GM23338 (cell line): ENCODE measurements at regions not wholly inside any gene's neighbourhood (a gene's known extent, or its start where the extent isn't known, plus 50 kb on each side); places are given as distances from the start of the nearest gene placed in this dataset.
"Not testable (repeated sequence)": the region's sequence is repeated elsewhere in the genome, so short reads cannot be mapped to it uniquely, and the experiment has no call there.

Source experiments
- ATAC-seq: fragments of 200-7000 bp; cut with Tn5 transposase; 3 replicates; pipeline ENCODE4 v1.9.1; 2020
- DNase-seq: peaks from one replicate; pipeline ENCODE4 v3.0.0-alpha.2; 2015; ENCODE audit warnings: low spot score
- H2AFZ ChIP-seq: fragments of 200-600 bp; sonication (generic); 2 replicates; pipeline ENCODE4 v1.8.0; 2016; ENCODE audit warnings: antibody characterized with exemption, mild to moderate bottlenecking, moderate library complexity
- H3F3A ChIP-seq: fragments of 200-600 bp; sonication (generic); replicated peaks from 2 replicates; pipeline ENCODE4 v1.8.0; 2017; ENCODE audit warnings: antibody characterized with exemption, mixed run types, low read depth
- H3K27ac ChIP-seq: fragments of 200-600 bp; sonication (generic); 2 replicates; pipeline ENCODE4 v1.6.1; 2016; ENCODE audit warnings: low read depth
- H3K27me3 ChIP-seq: fragments of 200-600 bp; sonication (generic); 2 replicates; pipeline ENCODE4 v1.8.0; 2016; ENCODE audit warnings: mild to moderate bottlenecking, mixed run types, moderate library complexity; ENCODE audit not compliant: insufficient read depth
- H3K36me3 ChIP-seq: fragments of 200-600 bp; sonication (generic); 2 replicates; pipeline ENCODE4 v1.8.0; 2016; ENCODE audit warnings: mild to moderate bottlenecking; ENCODE audit not compliant: insufficient read depth
- H3K4me1 ChIP-seq: fragments of 200-600 bp; sonication (generic); 2 replicates; pipeline ENCODE4 v1.8.0; 2016; ENCODE audit warnings: mild to moderate bottlenecking, moderate library complexity; ENCODE audit not compliant: insufficient read depth
- H3K4me2 ChIP-seq: fragments of 200-600 bp; sonication (generic); 2 replicates; pipeline ENCODE4 v1.7.1; 2017; ENCODE audit warnings: mixed run types
- H3K4me3 ChIP-seq: fragments of 200-600 bp; sonication (generic); 2 replicates; pipeline ENCODE4 v1.6.1; 2016; ENCODE audit warnings: mixed run types
- H3K79me2 ChIP-seq: fragments of 200-600 bp; sonication (generic); replicated peaks from 2 replicates; pipeline ENCODE4 v1.8.0; 2017; ENCODE audit warnings: mild to moderate bottlenecking; ENCODE audit not compliant: insufficient read depth
- H3K9me2 ChIP-seq: fragments of 200-600 bp; sonication (generic); 2 replicates; pipeline ENCODE4 v1.8.0; 2017; ENCODE audit not compliant: insufficient read depth
- H4K20me1 ChIP-seq: fragments of 200-600 bp; sonication (generic); replicated peaks from 2 replicates; pipeline ENCODE4 v1.8.0; 2017; ENCODE audit warnings: mild to moderate bottlenecking; ENCODE audit not compliant: insufficient read depth
- H3K27ac Mint-ChIP-seq: 2 replicates; pipeline ENCODE4 v1.8.0; 2020; ENCODE audit warnings: inconsistent platforms, mild to moderate bottlenecking, moderate library complexity, mixed read lengths
- H3K27me3 Mint-ChIP-seq: 3 replicates; pipeline ENCODE4 v1.8.0; 2022; ENCODE audit warnings: low read depth, mild to moderate bottlenecking, moderate library complexity, mixed read lengths, inconsistent platforms; ENCODE audit not compliant: insufficient read depth, poor library complexity
- H3K36me3 Mint-ChIP-seq: 3 replicates; pipeline ENCODE4 v1.8.0; 2021; ENCODE audit warnings: low read depth, mild to moderate bottlenecking, inconsistent platforms, moderate library complexity, mixed read lengths
- H3K4me1 Mint-ChIP-seq: 3 replicates; pipeline ENCODE4 v1.8.0; 2020; ENCODE audit warnings: mild to moderate bottlenecking, inconsistent platforms, mixed read lengths
- H3K4me3 Mint-ChIP-seq: 3 replicates; pipeline ENCODE4 v1.8.0; 2021; ENCODE audit warnings: moderate library complexity, mild to moderate bottlenecking, inconsistent platforms, mixed read lengths
- H3K9me3 Mint-ChIP-seq: 3 replicates; pipeline ENCODE4 v1.8.0; 2020; ENCODE audit warnings: moderate library complexity, mild to moderate bottlenecking, inconsistent platforms, mixed read lengths
- CREB1 ChIP-seq: fragments of 250-450 bp; sonication (Bioruptor Pico); IDR thresholded peaks from 2 replicates; pipeline ENCODE4 v1.5.0; 2020; ENCODE audit warnings: low read depth, mild to moderate bottlenecking, moderate library complexity
- EZH2 ChIP-seq: fragments of 200-600 bp; sonication (generic); IDR thresholded peaks from one replicate; pipeline ENCODE4 v1.8.0; 2017; ENCODE audit warnings: antibody characterized with exemption, mild to moderate bottlenecking, low read depth; ENCODE audit not compliant: unreplicated experiment
- EZH2phosphoT487 ChIP-seq: fragments of 200-600 bp; sonication (generic); IDR thresholded peaks from one replicate; pipeline ENCODE4 v1.8.1; 2018; ENCODE audit warnings: antibody characterized with exemption; ENCODE audit not compliant: unreplicated experiment
- JUNB ChIP-seq: IDR thresholded peaks from one replicate; pipeline ENCODE4 v1.6.1; 2016; ENCODE audit warnings: antibody characterized with exemption; ENCODE audit not compliant: unreplicated experiment
- NANOG ChIP-seq: IDR thresholded peaks from 2 replicates; pipeline ENCODE4 v1.6.1; 2016; ENCODE audit warnings: antibody characterized with exemption, borderline replicate concordance
- POLR2AphosphoS5 ChIP-seq: IDR thresholded peaks from 2 replicates; pipeline ENCODE4 v1.6.1; 2016; ENCODE audit warnings: antibody characterized with exemption, low read depth
- STAT1 ChIP-seq: IDR thresholded peaks from one replicate; pipeline ENCODE4 v1.6.1; 2016; ENCODE audit warnings: antibody characterized with exemption; ENCODE audit not compliant: unreplicated experiment
- ZNF331 ChIP-seq: fragments of 250-450 bp; sonication (Bioruptor Pico); IDR thresholded peaks from 2 replicates; pipeline ENCODE4 v1.5.0; 2020; ENCODE audit warnings: low read depth, mild to moderate bottlenecking, moderate library complexity
- TF ChIP-seq, protein P1 (sequence below), 2 experiments: fragments of 200-600 bp in 1 of 2; sonication (generic) in 1 of 2; conservative IDR thresholded peaks; 2 replicates each; pipeline versions ENCODE4 v1.5.1 to v1.6.1; 2016 to 2017; ENCODE audit warnings: antibody characterized with exemption in 2 of 2, low read depth in 2 of 2, mild to moderate bottlenecking in 2 of 2, moderate library complexity in 1 of 2
- TF ChIP-seq, protein P2 (sequence below): IDR thresholded peaks from 2 replicates; pipeline ENCODE4 v1.6.1; 2016; ENCODE audit warnings: antibody characterized with exemption
- TF ChIP-seq, protein P3 (sequence below): IDR thresholded peaks from one replicate; pipeline ENCODE4 v1.6.1; 2018; ENCODE audit warnings: antibody characterized with exemption; ENCODE audit not compliant: unreplicated experiment
- TF ChIP-seq, protein P4 (sequence below): fragments of 250-450 bp; sonication (Bioruptor Pico); IDR thresholded peaks from 2 replicates; pipeline ENCODE4 v1.5.0; 2020; ENCODE audit warnings: mild to moderate bottlenecking, moderate library complexity

DNA sequence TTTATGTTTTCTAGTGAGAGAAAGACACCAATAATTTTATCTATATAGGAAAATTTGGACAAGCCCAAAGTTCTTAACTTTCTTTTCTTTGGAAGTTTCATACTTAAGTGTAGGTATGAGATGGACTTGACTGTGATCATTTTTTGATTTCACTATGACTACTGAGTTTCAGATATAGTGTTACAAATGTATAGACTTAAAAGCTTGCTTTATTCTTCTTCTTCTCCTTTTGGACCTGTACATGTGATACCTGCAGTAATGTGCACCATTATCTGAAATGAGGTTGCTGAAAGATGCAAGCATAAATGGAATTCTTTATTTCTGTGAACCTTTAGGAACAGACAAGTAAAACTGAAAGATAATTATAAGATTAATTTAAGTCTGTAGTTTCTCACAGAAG is 743.4 kb upstream of the AMELY start:
- TF ChIP-seq CREB1 (no peak), EZH2phosphoT487 (no peak), STAT1 (no peak), JUNB (no peak), EZH2 (no peak), POLR2AphosphoS5 (no peak), NANOG (no peak), ZNF331 (no peak)
- TF ChIP-seq, protein P1, sequence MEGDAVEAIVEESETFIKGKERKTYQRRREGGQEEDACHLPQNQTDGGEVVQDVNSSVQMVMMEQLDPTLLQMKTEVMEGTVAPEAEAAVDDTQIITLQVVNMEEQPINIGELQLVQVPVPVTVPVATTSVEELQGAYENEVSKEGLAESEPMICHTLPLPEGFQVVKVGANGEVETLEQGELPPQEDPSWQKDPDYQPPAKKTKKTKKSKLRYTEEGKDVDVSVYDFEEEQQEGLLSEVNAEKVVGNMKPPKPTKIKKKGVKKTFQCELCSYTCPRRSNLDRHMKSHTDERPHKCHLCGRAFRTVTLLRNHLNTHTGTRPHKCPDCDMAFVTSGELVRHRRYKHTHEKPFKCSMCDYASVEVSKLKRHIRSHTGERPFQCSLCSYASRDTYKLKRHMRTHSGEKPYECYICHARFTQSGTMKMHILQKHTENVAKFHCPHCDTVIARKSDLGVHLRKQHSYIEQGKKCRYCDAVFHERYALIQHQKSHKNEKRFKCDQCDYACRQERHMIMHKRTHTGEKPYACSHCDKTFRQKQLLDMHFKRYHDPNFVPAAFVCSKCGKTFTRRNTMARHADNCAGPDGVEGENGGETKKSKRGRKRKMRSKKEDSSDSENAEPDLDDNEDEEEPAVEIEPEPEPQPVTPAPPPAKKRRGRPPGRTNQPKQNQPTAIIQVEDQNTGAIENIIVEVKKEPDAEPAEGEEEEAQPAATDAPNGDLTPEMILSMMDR (conservative IDR thresholded peaks at IDR 0.05; ENCODE audit: low read depth in 2 of 2): no peak
- TF ChIP-seq, protein P2, sequence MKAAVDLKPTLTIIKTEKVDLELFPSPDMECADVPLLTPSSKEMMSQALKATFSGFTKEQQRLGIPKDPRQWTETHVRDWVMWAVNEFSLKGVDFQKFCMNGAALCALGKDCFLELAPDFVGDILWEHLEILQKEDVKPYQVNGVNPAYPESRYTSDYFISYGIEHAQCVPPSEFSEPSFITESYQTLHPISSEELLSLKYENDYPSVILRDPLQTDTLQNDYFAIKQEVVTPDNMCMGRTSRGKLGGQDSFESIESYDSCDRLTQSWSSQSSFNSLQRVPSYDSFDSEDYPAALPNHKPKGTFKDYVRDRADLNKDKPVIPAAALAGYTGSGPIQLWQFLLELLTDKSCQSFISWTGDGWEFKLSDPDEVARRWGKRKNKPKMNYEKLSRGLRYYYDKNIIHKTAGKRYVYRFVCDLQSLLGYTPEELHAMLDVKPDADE: no peak
- TF ChIP-seq, protein P3, sequence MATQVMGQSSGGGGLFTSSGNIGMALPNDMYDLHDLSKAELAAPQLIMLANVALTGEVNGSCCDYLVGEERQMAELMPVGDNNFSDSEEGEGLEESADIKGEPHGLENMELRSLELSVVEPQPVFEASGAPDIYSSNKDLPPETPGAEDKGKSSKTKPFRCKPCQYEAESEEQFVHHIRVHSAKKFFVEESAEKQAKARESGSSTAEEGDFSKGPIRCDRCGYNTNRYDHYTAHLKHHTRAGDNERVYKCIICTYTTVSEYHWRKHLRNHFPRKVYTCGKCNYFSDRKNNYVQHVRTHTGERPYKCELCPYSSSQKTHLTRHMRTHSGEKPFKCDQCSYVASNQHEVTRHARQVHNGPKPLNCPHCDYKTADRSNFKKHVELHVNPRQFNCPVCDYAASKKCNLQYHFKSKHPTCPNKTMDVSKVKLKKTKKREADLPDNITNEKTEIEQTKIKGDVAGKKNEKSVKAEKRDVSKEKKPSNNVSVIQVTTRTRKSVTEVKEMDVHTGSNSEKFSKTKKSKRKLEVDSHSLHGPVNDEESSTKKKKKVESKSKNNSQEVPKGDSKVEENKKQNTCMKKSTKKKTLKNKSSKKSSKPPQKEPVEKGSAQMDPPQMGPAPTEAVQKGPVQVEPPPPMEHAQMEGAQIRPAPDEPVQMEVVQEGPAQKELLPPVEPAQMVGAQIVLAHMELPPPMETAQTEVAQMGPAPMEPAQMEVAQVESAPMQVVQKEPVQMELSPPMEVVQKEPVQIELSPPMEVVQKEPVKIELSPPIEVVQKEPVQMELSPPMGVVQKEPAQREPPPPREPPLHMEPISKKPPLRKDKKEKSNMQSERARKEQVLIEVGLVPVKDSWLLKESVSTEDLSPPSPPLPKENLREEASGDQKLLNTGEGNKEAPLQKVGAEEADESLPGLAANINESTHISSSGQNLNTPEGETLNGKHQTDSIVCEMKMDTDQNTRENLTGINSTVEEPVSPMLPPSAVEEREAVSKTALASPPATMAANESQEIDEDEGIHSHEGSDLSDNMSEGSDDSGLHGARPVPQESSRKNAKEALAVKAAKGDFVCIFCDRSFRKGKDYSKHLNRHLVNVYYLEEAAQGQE: no peak
- TF ChIP-seq, protein P4, sequence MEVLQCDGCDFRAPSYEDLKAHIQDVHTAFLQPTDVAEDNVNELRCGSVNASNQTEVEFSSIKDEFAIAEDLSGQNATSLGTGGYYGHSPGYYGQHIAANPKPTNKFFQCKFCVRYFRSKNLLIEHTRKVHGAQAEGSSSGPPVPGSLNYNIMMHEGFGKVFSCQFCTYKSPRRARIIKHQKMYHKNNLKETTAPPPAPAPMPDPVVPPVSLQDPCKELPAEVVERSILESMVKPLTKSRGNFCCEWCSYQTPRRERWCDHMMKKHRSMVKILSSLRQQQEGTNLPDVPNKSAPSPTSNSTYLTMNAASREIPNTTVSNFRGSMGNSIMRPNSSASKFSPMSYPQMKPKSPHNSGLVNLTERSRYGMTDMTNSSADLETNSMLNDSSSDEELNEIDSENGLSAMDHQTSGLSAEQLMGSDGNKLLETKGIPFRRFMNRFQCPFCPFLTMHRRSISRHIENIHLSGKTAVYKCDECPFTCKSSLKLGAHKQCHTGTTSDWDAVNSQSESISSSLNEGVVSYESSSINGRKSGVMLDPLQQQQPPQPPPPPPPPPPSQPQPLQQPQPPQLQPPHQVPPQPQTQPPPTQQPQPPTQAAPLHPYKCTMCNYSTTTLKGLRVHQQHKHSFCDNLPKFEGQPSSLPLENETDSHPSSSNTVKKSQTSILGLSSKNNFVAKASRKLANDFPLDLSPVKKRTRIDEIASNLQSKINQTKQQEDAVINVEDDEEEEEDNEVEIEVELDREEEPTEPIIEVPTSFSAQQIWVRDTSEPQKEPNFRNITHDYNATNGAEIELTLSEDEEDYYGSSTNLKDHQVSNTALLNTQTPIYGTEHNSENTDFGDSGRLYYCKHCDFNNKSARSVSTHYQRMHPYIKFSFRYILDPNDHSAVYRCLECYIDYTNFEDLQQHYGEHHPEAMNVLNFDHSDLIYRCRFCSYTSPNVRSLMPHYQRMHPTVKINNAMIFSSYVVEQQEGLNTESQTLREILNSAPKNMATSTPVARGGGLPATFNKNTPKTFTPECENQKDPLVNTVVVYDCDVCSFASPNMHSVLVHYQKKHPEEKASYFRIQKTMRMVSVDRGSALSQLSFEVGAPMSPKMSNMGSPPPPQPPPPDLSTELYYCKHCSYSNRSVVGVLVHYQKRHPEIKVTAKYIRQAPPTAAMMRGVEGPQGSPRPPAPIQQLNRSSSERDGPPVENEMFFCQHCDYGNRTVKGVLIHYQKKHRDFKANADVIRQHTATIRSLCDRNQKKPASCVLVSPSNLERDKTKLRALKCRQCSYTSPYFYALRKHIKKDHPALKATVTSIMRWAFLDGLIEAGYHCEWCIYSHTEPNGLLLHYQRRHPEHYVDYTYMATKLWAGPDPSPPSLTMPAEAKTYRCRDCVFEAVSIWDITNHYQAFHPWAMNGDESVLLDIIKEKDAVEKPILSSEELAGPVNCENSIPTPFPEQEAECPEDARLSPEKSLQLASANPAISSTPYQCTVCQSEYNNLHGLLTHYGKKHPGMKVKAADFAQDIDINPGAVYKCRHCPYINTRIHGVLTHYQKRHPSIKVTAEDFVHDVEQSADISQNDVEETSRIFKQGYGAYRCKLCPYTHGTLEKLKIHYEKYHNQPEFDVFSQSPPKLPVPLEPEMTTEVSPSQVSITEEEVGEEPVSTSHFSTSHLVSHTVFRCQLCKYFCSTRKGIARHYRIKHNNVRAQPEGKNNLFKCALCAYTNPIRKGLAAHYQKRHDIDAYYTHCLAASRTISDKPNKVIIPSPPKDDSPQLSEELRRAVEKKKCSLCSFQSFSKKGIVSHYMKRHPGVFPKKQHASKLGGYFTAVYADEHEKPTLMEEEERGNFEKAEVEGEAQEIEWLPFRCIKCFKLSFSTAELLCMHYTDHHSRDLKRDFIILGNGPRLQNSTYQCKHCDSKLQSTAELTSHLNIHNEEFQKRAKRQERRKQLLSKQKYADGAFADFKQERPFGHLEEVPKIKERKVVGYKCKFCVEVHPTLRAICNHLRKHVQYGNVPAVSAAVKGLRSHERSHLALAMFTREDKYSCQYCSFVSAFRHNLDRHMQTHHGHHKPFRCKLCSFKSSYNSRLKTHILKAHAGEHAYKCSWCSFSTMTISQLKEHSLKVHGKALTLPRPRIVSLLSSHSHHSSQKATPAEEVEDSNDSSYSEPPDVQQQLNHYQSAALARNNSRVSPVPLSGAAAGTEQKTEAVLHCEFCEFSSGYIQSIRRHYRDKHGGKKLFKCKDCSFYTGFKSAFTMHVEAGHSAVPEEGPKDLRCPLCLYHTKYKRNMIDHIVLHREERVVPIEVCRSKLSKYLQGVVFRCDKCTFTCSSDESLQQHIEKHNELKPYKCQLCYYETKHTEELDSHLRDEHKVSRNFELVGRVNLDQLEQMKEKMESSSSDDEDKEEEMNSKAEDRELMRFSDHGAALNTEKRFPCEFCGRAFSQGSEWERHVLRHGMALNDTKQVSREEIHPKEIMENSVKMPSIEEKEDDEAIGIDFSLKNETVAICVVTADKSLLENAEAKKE (CRISPR knock-in tag): no peak
- no peak overlapping the region for H3K4me3 ChIP-seq
- no peaks in the 10 kb centered on the region for H3K9me3 Mint-ChIP-seq
- H4K20me1 ChIP-seq: no peaks in the 10 kb centered on the region
- no peak overlapping the region for H3K4me3 Mint-ChIP-seq
- H3K27ac ChIP-seq: no peak overlapping the region
- no peak for ATAC-seq
- DNase-seq: no peak
- H3K4me1 ChIP-seq: no peaks in the 10 kb centered on the region
- H3K9me2 ChIP-seq: no peaks in the 10 kb centered on the region
- no peaks in the 10 kb centered on the region for H3K4me1 Mint-ChIP-seq
- H3K4me2 ChIP-seq: no peak overlapping the region
- no peak overlapping the region for H3K27ac Mint-ChIP-seq
- H3K36me3 ChIP-seq: no peaks in the 10 kb centered on the region
- no peaks in the 10 kb centered on the region for H3K27me3 ChIP-seq
- no peaks in the 10 kb centered on the region for H3F3A ChIP-seq
- H3K27me3 Mint-ChIP-seq: no peaks in the 10 kb centered on the region
- no peak overlapping the region for H2AFZ ChIP-seq
- no peaks in the 10 kb centered on the region for H3K36me3 Mint-ChIP-seq
- no peaks in the 10 kb centered on the region for H3K79me2 ChIP-seq

DNA sequence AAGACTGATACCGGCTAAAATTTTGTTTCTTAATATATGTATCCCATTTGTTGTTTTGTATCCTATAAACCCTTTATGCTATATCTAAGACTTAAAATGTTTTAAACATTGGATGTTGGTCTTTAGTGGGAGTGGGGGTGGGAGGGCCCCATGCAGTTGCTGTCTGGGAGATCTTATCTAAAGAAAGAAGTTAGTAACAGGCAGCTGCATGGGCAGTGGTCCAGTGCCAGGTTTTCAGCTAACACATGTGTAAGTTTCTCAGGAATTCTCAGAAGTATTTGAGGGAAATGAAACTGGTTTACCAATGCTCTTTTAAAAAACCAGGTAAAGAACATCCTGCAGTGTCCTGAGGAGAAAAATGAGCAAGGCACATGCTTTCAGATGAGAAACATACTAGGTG is 738.3 kb upstream of the AMELY start:
- not testable (repeated sequence) for H3K36me3 ChIP-seq, ATAC-seq, H3K79me2 ChIP-seq, H3K36me3 Mint-ChIP-seq, H3K27ac ChIP-seq, H3K27ac Mint-ChIP-seq, H3K9me3 Mint-ChIP-seq, H3K4me1 Mint-ChIP-seq, H3K9me2 ChIP-seq, H3K27me3 ChIP-seq, H3K4me2 ChIP-seq, H3K4me1 ChIP-seq, H3K27me3 Mint-ChIP-seq, H3F3A ChIP-seq, H2AFZ ChIP-seq, DNase-seq, H3K4me3 ChIP-seq, H3K4me3 Mint-ChIP-seq, H4K20me1 ChIP-seq
